ENCODE measurements at regions not wholly inside any gene's neighbourhood (a gene's known extent, or its start where the extent isn't known, plus 50 kb on each side); places are given as distances from the start of the nearest gene placed in this dataset.

- DNase-seq: no peak
Observed at GRCh38 chr13:97057176-97057575, 62.9 kb upstream of the OXGR1 start.

- DNase-seq: no peak
Observed at GRCh38 chr13:97058391-97058790, 64.1 kb upstream of the OXGR1 start.

GRCh38 chr13:97058926-97059325 is 64.7 kb upstream of the OXGR1 start:
- DNase-seq: no peak

GRCh38 chr13:97067017-97067895 is 73.0 kb upstream of the OXGR1 start:
- DNase-seq: no peak

- DNase-seq: no peak
Observed at GRCh38 chr13:97068151-97068550, 73.9 kb upstream of the OXGR1 start.

- DNase-seq: no peak
Observed at GRCh38 chr13:97069050-97069815, 75.0 kb upstream of the OXGR1 start.

GRCh38 chr13:97072297-97072696 is 78.0 kb upstream of the OXGR1 start:
- DNase-seq: no peak

GRCh38 chr13:97074618-97075017 is 80.3 kb upstream of the OXGR1 start:
- DNase-seq: no peak

- DNase-seq: no peak
Observed at GRCh38 chr13:97076898-97077297, 82.6 kb upstream of the OXGR1 start.

- DNase-seq: no peak
Observed at GRCh38 chr13:97077341-97077740, 83.1 kb upstream of the OXGR1 start.

- DNase-seq: no peak
Observed at GRCh38 chr13:97079726-97080125, 85.5 kb upstream of the OXGR1 start.

- DNase-seq: no peak
Observed at GRCh38 chr13:97082461-97083207, 88.4 kb upstream of the OXGR1 start.

- DNase-seq: no peak
Observed at GRCh38 chr13:97091196-97091595, 96.9 kb upstream of the OXGR1 start.

GRCh38 chr13:97100821-97101220 is 106.5 kb upstream of the OXGR1 start:
- no peak for DNase-seq

GRCh38 chr13:97101912-97102708 is 107.8 kb upstream of the OXGR1 start:
- DNase-seq: no peak

- no peak for DNase-seq
Observed at GRCh38 chr13:97106323-97106722, 112.0 kb upstream of the OXGR1 start.

GRCh38 chr13:97107815-97108529 is 113.7 kb upstream of the OXGR1 start:
- no peak for DNase-seq

GRCh38 chr13:97108530-97108900 is 113.6 kb upstream of the MBNL2 start:
- no peak for DNase-seq

GRCh38 chr13:97109256-97109655 is 112.9 kb upstream of the MBNL2 start:
- DNase-seq: no peak

- peak; percentile 75 for DNase-seq
Observed at GRCh38 chr13:97109841-97110492, 112.2 kb upstream of the MBNL2 start.

- no peak for DNase-seq
Observed at GRCh38 chr13:97110936-97111335, 111.2 kb upstream of the MBNL2 start.

Measured in 8988T (cell line).